MM.1S (cell line): ENCODE measurements at regions not wholly inside any gene's neighbourhood (a gene's known extent, or its start where the extent isn't known, plus 50 kb on each side); places are given as distances from the start of the nearest gene placed in this dataset.
"Not testable (repeated sequence)": the region's sequence is repeated elsewhere in the genome, so short reads cannot be mapped to it uniquely, and the experiment has no call there.

Experiments
- DNase-seq: peaks from one replicate; pipeline ENCODE4 v3.0.0-alpha.2; 2015
- H2AFZ ChIP-seq: fragments of 300-600 bp; sonication (generic); 2 replicates; pipeline ENCODE4 v1.6.0; 2016; ENCODE audit warnings: antibody characterized with exemption, low read length
- H3F3A ChIP-seq: fragments of 300-600 bp; sonication (generic); 2 replicates; pipeline ENCODE4 v1.6.1; 2016; ENCODE audit warnings: mild to moderate bottlenecking, antibody characterized with exemption, low read length, moderate library complexity, mixed read lengths; ENCODE audit not compliant: insufficient read depth
- H3K27ac ChIP-seq: fragments of 300-600 bp; sonication (generic); 2 replicates; pipeline ENCODE4 v1.5.1; 2016; ENCODE audit warnings: mild to moderate bottlenecking, low read length
- H3K27me3 ChIP-seq: fragments of 300-600 bp; sonication (generic); replicated peaks from 2 replicates; pipeline ENCODE4 v1.6.0; 2016; ENCODE audit warnings: low read length; ENCODE audit not compliant: insufficient read depth
- H3K36me3 ChIP-seq: fragments of 300-600 bp; sonication (generic); replicated peaks from 2 replicates; pipeline ENCODE4 v1.6.1; 2016; ENCODE audit warnings: mild to moderate bottlenecking, low read length, mixed read lengths; ENCODE audit not compliant: insufficient read depth
- H3K4me1 ChIP-seq: fragments of 300-600 bp; sonication (generic); 2 replicates; pipeline ENCODE4 v1.6.1; 2016; ENCODE audit warnings: low read length, mixed read lengths
- H3K4me2 ChIP-seq: fragments of 300-600 bp; sonication (generic); 2 replicates; pipeline ENCODE4 v1.6.0; 2016; ENCODE audit warnings: low read depth, low read length
- H3K4me3 ChIP-seq: fragments of 300-600 bp; sonication (generic); 2 replicates; pipeline ENCODE4 v1.5.1; 2016; ENCODE audit warnings: low read length, mixed read lengths
- H3K79me2 ChIP-seq: fragments of 300-600 bp; sonication (generic); 2 replicates; pipeline ENCODE4 v1.6.1; 2016; ENCODE audit warnings: mixed run types, low read length, mixed read lengths
- H3K9ac ChIP-seq: fragments of 300-600 bp; sonication (generic); 2 replicates; pipeline ENCODE4 v1.6.1; 2016; ENCODE audit warnings: low read length, mixed read lengths
- H3K9me2 ChIP-seq: fragments of 300-600 bp; sonication (generic); replicated peaks from 2 replicates; pipeline ENCODE4 v1.6.1; 2016; ENCODE audit warnings: mild to moderate bottlenecking, low read length, mixed read lengths; ENCODE audit not compliant: insufficient read depth
- H3K9me3 ChIP-seq: fragments of 300-600 bp; sonication (generic); replicated peaks from 2 replicates; pipeline ENCODE4 v1.6.1; 2016; ENCODE audit warnings: mild to moderate bottlenecking, low read length, mixed read lengths; ENCODE audit not compliant: insufficient read depth
- H4K20me1 ChIP-seq: fragments of 300-600 bp; sonication (generic); 2 replicates; pipeline ENCODE4 v1.6.1; 2016; ENCODE audit warnings: mild to moderate bottlenecking, low read length, moderate library complexity, mixed read lengths; ENCODE audit not compliant: insufficient read depth
- CTCF ChIP-seq: fragments of 300-600 bp; sonication (generic); IDR thresholded peaks from 2 replicates; pipeline ENCODE4 v1.5.1; 2016; ENCODE audit warnings: antibody characterized with exemption, low read length, mixed read lengths
- EZH2 ChIP-seq: fragments of 300-600 bp; sonication (generic); optimal IDR thresholded peaks from 2 replicates; pipeline ENCODE3; 2017; ENCODE audit warnings: low read depth, mild to moderate bottlenecking, antibody characterized with exemption, low read length, mixed read lengths
- EZH2phosphoT487 ChIP-seq: fragments of 300-600 bp; sonication (generic); IDR thresholded peaks from 2 replicates; pipeline ENCODE4 v1.6.1; 2018; ENCODE audit warnings: antibody characterized with exemption, low read length

DNA sequence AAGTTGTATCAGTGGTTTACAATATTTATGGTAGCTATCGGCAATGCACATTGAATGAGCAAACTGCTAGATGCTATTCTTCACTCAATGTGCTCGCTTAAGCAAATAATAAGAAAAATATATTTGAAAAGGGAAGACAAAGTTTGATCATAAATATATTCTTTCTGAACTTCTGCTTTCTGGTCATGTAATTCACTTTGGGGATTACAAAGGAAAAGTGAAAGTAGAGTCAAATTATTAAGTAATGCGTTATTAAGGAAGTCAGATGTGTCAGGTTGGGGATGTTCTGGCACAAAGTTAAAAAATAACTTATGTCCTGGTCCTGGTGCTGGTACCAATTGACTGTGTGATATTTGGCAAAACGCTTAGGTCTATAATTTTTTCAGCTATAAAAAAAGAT, 98.0 kb upstream of the TRIM77 start:
- H3F3A ChIP-seq = no peaks in the 10 kb centered on the region
- H3K27me3 ChIP-seq = no peaks in the 10 kb centered on the region
- no peak overlapping the region for H3K4me3 ChIP-seq
- H2AFZ ChIP-seq = no peak overlapping the region
- no peaks in the 10 kb centered on the region for H4K20me1 ChIP-seq
- H3K4me1 ChIP-seq = no peaks in the 10 kb centered on the region
- no peak for DNase-seq
- TF ChIP-seq EZH2 = no peak
- TF ChIP-seq EZH2phosphoT487 = no peak
- TF ChIP-seq CTCF = no peak
- H3K79me2 ChIP-seq = no peaks in the 10 kb centered on the region
- H3K4me2 ChIP-seq = no peak overlapping the region
- H3K9me3 ChIP-seq = no peaks in the 10 kb centered on the region
- H3K36me3 ChIP-seq = no peaks in the 10 kb centered on the region
- H3K27ac ChIP-seq = no peak overlapping the region
- no peaks in the 10 kb centered on the region for H3K9me2 ChIP-seq
- no peak overlapping the region for H3K9ac ChIP-seq

DNA sequence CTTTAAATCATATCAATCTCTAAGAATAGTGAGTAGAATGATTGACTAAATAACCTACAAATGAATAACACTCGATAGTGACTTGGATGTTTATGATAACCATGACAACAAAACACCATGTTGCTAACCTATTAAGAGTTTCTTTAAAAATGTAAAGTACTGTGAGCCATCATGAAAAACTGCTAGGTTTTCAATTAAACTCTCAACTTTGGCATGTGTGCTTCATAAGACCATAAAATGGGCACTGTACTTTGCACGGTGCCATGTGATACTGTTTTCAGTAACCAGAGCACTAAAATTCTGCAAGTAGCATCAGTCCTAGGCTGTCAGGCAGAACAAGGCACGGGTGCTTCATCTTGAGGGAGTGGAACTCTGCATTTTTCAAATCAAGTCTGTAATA, 96.2 kb upstream of the TRIM77 start:
- no peaks in the 10 kb centered on the region for H3K9me2 ChIP-seq
- no peaks in the 10 kb centered on the region for H3K79me2 ChIP-seq
- no peak for DNase-seq

GRCh38 chr11:89614428-89614827, 95.7 kb upstream of the TRIM77 start:
- not testable (repeated sequence) for H3K4me1 ChIP-seq, H3K9ac ChIP-seq, H3K9me3 ChIP-seq, H3K79me2 ChIP-seq, H3K27ac ChIP-seq, H3K4me2 ChIP-seq, H3K9me2 ChIP-seq, H4K20me1 ChIP-seq, H2AFZ ChIP-seq, H3F3A ChIP-seq, H3K4me3 ChIP-seq, H3K36me3 ChIP-seq, H3K27me3 ChIP-seq
- peak; percentile 22 for DNase-seq
- 0 out of 2 replicates have a peak, but pooled peaks have one; percentile 3 for TF ChIP-seq CTCF

More for the DNA sequence above, 96.2 kb upstream of the TRIM77 start:
- Histone ChIP-seq H3K4me3 (no peak overlapping the region), H3K36me3 (no peaks in the 10 kb centered on the region), H2AFZ (no peak overlapping the region), H3K27ac (no peak overlapping the region), H4K20me1 (no peaks in the 10 kb centered on the region), H3K9me3 (no peaks in the 10 kb centered on the region), H3K9ac (no peak overlapping the region), H3K4me1 (no peaks in the 10 kb centered on the region), H3F3A (no peaks in the 10 kb centered on the region), H3K4me2 (no peak overlapping the region), H3K27me3 (no peaks in the 10 kb centered on the region)
- TF ChIP-seq CTCF = no peak
- TF ChIP-seq EZH2 = no peak
- no peak for TF ChIP-seq EZH2phosphoT487

DNA sequence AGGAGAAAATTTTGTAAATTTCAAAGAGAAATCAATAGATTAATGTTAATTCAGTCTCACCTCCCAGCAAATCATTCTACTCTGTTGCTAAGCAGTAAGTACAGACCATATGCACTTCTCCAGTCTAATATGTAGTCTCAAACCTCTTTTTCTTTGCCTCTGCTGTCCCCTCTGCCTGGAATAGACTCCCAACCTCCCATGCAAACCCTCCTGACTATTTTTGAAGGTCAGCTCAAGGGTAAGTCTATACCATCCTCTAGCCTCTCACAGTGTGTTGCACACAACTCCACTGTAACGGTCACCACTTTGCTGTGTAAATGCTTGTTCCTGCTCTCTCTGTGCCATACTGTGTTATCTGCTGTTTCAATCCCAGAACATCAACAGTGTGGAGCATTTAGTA, 94.5 kb upstream of the TRIM77 start:
- not testable (repeated sequence) for H3K9me3 ChIP-seq, H3K27me3 ChIP-seq, H3K9ac ChIP-seq, H3K4me3 ChIP-seq, DNase-seq, H3K36me3 ChIP-seq, H3F3A ChIP-seq, H3K27ac ChIP-seq, H3K4me1 ChIP-seq, H3K9me2 ChIP-seq, H3K4me2 ChIP-seq, H4K20me1 ChIP-seq, H2AFZ ChIP-seq, H3K79me2 ChIP-seq

GRCh38 chr11:89616161-89616560, 93.9 kb upstream of the TRIM77 start:
- not testable (repeated sequence) for H2AFZ ChIP-seq, H3K27ac ChIP-seq, H3K4me3 ChIP-seq

More at GRCh38 chr11:89616161-89616560, 93.9 kb upstream of the TRIM77 start:
- H3K36me3 ChIP-seq, H3K9me2 ChIP-seq, H3K4me1 ChIP-seq, DNase-seq, H4K20me1 ChIP-seq, H3K9me3 ChIP-seq, H3K27me3 ChIP-seq, H3F3A ChIP-seq, H3K4me2 ChIP-seq, H3K9ac ChIP-seq, H3K79me2 ChIP-seq: not testable (repeated sequence)
